AG04450 (cell line): ENCODE measurements at regions not wholly inside any gene's neighbourhood (a gene's known extent, or its start where the extent isn't known, plus 50 kb on each side); places are given as distances from the start of the nearest gene placed in this dataset.

Source experiments
- CTCF ChIA-PET: fragments of 300-600, 350-600 bp; formaldehyde crosslinking; extraction: SDS; loops from one replicate; lab custom pipeline; 2022; ENCODE audit warnings: antibody characterized with exemption, inconsistent platforms; lab: Charles Lee
- POLR2A ChIA-PET: fragments of 350-600 bp; formaldehyde crosslinking; extraction: SDS; loops from one replicate; lab custom pipeline; 2021; ENCODE audit warnings: antibody characterized with exemption, inconsistent platforms; lab: Yijun Ruan, JAX
- DNase-seq: peaks from one replicate; pipeline ENCODE4 v3.0.0-alpha.2; 2011; ENCODE audit warnings: low read depth, low spot score
- H3K27ac ChIP-seq: one replicate; pipeline ENCODE4 v1.5.1; 2012; ENCODE audit warnings: low read depth, low read length, control low read depth
- H3K27me3 ChIP-seq: one replicate; pipeline ENCODE4 v1.6.0; 2012; ENCODE audit warnings: low read length; ENCODE audit not compliant: control insufficient read depth, insufficient read depth
- H3K4me3 ChIP-seq: 2 replicates; pipeline ENCODE4 v1.5.1; 2011; ENCODE audit warnings: mild to moderate bottlenecking, low read depth, low read length, control low read depth
- H3K9me3 ChIP-seq: 2 replicates; pipeline ENCODE4 v1.5.1; 2012; ENCODE audit warnings: low read length; ENCODE audit not compliant: control insufficient read depth, insufficient read depth
- TF ChIP-seq, protein P1 (sequence below): IDR thresholded peaks from 2 replicates; pipeline ENCODE4 v1.5.1; 2011; ENCODE audit warnings: low read depth, low read length, control low read depth, inconsistent platforms

- ChIA-PET POLR2A (no interaction called here), CTCF (no interaction called here)
- H3K9me3 ChIP-seq = no peaks in the 10 kb centered on the region
- no peaks in the 10 kb centered on the region for H3K27me3 ChIP-seq
- DNase-seq = no peak
- H3K4me3 ChIP-seq = no peak overlapping the region
- H3K27ac ChIP-seq = no peak overlapping the region
- TF ChIP-seq, protein P1, sequence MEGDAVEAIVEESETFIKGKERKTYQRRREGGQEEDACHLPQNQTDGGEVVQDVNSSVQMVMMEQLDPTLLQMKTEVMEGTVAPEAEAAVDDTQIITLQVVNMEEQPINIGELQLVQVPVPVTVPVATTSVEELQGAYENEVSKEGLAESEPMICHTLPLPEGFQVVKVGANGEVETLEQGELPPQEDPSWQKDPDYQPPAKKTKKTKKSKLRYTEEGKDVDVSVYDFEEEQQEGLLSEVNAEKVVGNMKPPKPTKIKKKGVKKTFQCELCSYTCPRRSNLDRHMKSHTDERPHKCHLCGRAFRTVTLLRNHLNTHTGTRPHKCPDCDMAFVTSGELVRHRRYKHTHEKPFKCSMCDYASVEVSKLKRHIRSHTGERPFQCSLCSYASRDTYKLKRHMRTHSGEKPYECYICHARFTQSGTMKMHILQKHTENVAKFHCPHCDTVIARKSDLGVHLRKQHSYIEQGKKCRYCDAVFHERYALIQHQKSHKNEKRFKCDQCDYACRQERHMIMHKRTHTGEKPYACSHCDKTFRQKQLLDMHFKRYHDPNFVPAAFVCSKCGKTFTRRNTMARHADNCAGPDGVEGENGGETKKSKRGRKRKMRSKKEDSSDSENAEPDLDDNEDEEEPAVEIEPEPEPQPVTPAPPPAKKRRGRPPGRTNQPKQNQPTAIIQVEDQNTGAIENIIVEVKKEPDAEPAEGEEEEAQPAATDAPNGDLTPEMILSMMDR = no peak
Observed at GRCh38 chr6:82703230-82703629, 339.6 kb downstream of the TPBG start.

DNA sequence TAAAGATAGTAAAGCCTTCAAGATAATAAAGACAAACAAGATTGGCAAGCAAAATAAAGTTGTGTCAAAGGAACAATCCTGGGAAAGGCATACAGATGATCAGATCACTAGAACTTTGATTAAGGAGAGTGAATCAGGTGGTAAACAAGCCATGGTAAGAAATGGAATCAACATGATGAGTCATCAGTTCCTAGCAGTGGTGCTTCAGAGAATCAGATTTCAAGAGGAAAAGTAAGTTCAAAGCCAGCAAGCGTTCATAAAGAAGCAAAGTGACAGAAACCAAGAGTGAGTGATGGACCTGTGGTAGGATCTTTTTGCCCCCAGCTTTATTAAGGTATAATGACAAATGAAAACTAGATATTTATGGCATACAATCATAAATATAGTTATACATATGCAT lies 340.4 kb downstream of the TPBG start:
- Histone ChIP-seq H3K27ac (no peak overlapping the region), H3K4me3 (no peak overlapping the region), H3K9me3 (no peaks in the 10 kb centered on the region), H3K27me3 (no peaks in the 10 kb centered on the region)
- TF ChIP-seq, protein P1 = no peak
- DNase-seq = no peak
- POLR2A ChIA-PET = no interaction called here
- CTCF ChIA-PET = no interaction called here

DNA sequence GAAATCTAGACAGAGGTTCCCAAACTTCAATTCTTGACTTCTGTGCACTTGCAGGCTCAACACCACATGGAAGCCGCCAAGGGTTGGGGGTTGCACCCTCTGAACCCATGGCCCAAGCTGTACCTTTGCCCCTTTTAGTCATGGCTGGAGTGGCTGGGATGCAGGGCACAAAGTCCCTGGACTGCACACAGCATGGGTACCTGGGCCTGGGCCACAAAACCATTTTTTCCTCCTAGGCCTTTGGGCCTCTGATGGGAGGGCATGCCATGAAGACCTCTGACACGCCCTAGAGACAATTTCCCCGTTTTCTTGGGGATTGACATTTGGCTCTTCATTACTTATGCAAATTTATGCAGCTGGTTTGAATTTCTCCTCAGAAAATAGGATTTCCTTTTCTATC lies 342.0 kb downstream of the TPBG start:
- no peak overlapping the region for H3K4me3 ChIP-seq
- no peaks in the 10 kb centered on the region for H3K9me3 ChIP-seq
- ChIA-PET CTCF (no interaction called here), POLR2A (no interaction called here)
- TF ChIP-seq, protein P1 = no peak
- DNase-seq = no peak
- H3K27ac ChIP-seq = no peak overlapping the region
- no peaks in the 10 kb centered on the region for H3K27me3 ChIP-seq

- H3K4me3 ChIP-seq = no peak overlapping the region
- H3K27me3 ChIP-seq = no peaks in the 10 kb centered on the region
- ChIA-PET CTCF (interaction anchor here (1.2 to 1.4 kb wide), 2 partner anchors 346 to 440 kb away, joined by 5 to 15 read pairs; no protein-coding TSS in a partner anchor), POLR2A (no interaction called here)
- peaks cover 3% of the 10 kb centered on the region; the same call in 1 of the 2 replicates for H3K9me3 ChIP-seq
- TF ChIP-seq, protein P1 = no peak
- H3K27ac ChIP-seq = no peak overlapping the region
- no peak for DNase-seq
Observed at GRCh38 chr6:82711105-82711827, 347.6 kb downstream of the TPBG start.

GRCh38 chr6:82711971-82712370 lies 348.4 kb downstream of the TPBG start:
- TF ChIP-seq, protein P1 = no peak
- Histone ChIP-seq H3K9me3 (peaks cover 3% of the 10 kb centered on the region; the same call in 1 of the 2 replicates), H3K27ac (no peak overlapping the region), H3K4me3 (no peak overlapping the region), H3K27me3 (no peaks in the 10 kb centered on the region)
- DNase-seq = no peak
- ChIA-PET POLR2A (no interaction called here), CTCF (interaction anchor here (1.1 to 1.4 kb wide), 3 partner anchors 9 to 441 kb away, joined by 3 to 15 read pairs (median 5); no protein-coding TSS in a partner anchor)
